Ureter (tissue), 1 donor: ENCODE measurements at regions not wholly inside any gene's neighbourhood (a gene's known extent, or its start where the extent isn't known, plus 50 kb on each side); places are given as distances from the start of the nearest gene placed in this dataset.
"Not testable (repeated sequence)": the region's sequence is repeated elsewhere in the genome, so short reads cannot be mapped to it uniquely, and the experiment has no call there.

Experiments
- DNase-seq: peaks from one replicate; pipeline ENCODE4 v3.0.0-alpha.2; 2020; ENCODE audit warnings: low spot score
- donor health status: DM: yes; HTN: yes; CAD: no.

GRCh38 chr9:7626571-7627029, 173.0 kb downstream of the DMAC1 start:
- not testable (repeated sequence) for DNase-seq

- no peak for DNase-seq
Measured at GRCh38 chr9:7622481-7622880, 177.1 kb downstream of the DMAC1 start.

GRCh38 chr9:7615344-7615743, 184.2 kb downstream of the DMAC1 start:
- DNase-seq = no peak

GRCh38 chr9:7613931-7614330, 185.6 kb downstream of the DMAC1 start:
- DNase-seq = no peak

- DNase-seq = no peak
Measured at GRCh38 chr9:7608261-7608660, 191.3 kb downstream of the DMAC1 start.

- DNase-seq = no peak
Measured at GRCh38 chr9:7607421-7607820, 192.2 kb downstream of the DMAC1 start.

GRCh38 chr9:7606591-7606990, 193.0 kb downstream of the DMAC1 start:
- no peak for DNase-seq

GRCh38 chr9:7601739-7602138, 197.8 kb downstream of the DMAC1 start:
- DNase-seq = no peak

GRCh38 chr9:7597716-7598115, 201.9 kb downstream of the DMAC1 start:
- DNase-seq = no peak

- DNase-seq = no peak
Measured at GRCh38 chr9:7592321-7593316, 207.0 kb downstream of the DMAC1 start.

- no peak for DNase-seq
Measured at GRCh38 chr9:7591501-7591900, 208.1 kb downstream of the DMAC1 start.

GRCh38 chr9:7580568-7580967, 219.0 kb downstream of the DMAC1 start:
- no peak for DNase-seq

- DNase-seq = no peak
Measured at GRCh38 chr9:7579351-7579750, 220.2 kb downstream of the DMAC1 start.

- DNase-seq = no peak
Measured at GRCh38 chr9:7578951-7579350, 220.6 kb downstream of the DMAC1 start.

GRCh38 chr9:7570107-7570720, 229.4 kb downstream of the DMAC1 start:
- DNase-seq = peak; percentile 65

- DNase-seq = no peak
Measured at GRCh38 chr9:7567687-7568086, 231.9 kb downstream of the DMAC1 start.

- DNase-seq = no peak
Measured at GRCh38 chr9:7561527-7562080, 238.0 kb downstream of the DMAC1 start.

GRCh38 chr9:7560669-7561305, 238.8 kb downstream of the DMAC1 start:
- DNase-seq = no peak

- no peak for DNase-seq
Measured at GRCh38 chr9:7554699-7555098, 244.9 kb downstream of the DMAC1 start.

GRCh38 chr9:7552706-7553105, 246.9 kb downstream of the DMAC1 start:
- not testable (repeated sequence) for DNase-seq

- DNase-seq = no peak
Measured at GRCh38 chr9:7549249-7549648, 250.3 kb downstream of the DMAC1 start.

- DNase-seq = no peak
Measured at GRCh38 chr9:7546261-7546660, 253.3 kb downstream of the DMAC1 start.
